ENCODE measurements at regions not wholly inside any gene's neighbourhood (a gene's known extent, or its start where the extent isn't known, plus 50 kb on each side); places are given as distances from the start of the nearest gene placed in this dataset.

DNA sequence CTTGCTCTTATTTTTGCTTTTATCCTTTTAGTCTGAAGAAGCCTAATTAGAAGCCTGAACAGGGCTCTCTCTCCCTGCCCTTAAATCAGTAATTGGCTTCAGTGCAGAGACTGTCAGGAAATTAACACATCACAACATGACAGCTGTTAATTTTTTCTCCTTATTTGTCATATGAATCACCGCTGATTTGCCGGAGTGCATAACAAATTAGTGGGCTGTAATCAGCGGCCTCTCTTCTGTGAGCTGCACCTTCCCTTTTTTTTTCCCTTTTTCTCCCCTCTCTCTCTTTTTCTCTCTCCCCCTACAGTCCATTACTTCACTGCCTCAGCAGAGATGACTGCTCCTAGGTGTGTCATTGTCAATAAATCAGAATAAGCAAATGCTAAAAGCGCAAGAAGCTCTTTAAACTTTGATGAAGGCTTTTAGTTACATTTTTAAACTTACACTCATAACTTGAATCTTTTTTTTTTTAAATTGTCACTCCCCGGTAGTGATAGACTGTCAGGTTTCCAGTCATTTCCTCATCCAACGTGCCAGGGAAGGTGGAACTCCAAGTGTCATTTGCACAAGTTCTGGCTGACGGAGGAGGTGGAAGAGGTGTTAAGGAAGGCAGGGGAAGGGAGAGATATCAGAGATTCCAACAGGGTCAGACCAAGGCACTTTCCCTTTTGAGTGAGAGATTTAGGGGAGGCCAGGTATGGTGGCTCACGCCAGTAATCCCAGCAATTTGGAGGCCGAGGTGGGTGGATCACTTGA lies 197.1 kb upstream of the TSHZ3 start:
- Histone ChIP-seq H3K4me3 (ENCODE audit: insufficient read depth, low read depth, low read length) (no peak overlapping the region), H4K91ac (ENCODE audit: insufficient read depth, low read depth, low read length) (no peak overlapping the region), H3K27ac (ENCODE audit: insufficient read depth, low read length) (no peak overlapping the region), H2BK5ac (ENCODE audit: low read depth, low read length, poor library complexity, severe bottlenecking) (no peak overlapping the region), H2BK20ac (ENCODE audit: low read depth, low read length) (no peak overlapping the region), H2AFZ (replicated peaks; ENCODE audit: low read length, poor library complexity) (no peak overlapping the region), H2BK120ac (ENCODE audit: low read depth, low read length) (no peak overlapping the region), H4K8ac (ENCODE audit: low read depth in 2 of 2, low read length in 2 of 2) (no peak overlapping the region), H3K27me3 (ENCODE audit: control insufficient read depth, insufficient read depth, low read length) (peaks cover 5% of the 10 kb centered on the region; the same call in 1 of the 2 replicates), H3K4me1 (ENCODE audit: control insufficient read depth, insufficient read depth, low read length) (no peaks in the 10 kb centered on the region), H3K79me1 (ENCODE audit: low read depth in 1 of 2, low read length in 2 of 2) (no peaks in the 10 kb centered on the region), H3K9me1 (ENCODE audit: insufficient read depth, low read length) (no peaks in the 10 kb centered on the region), H3K56ac (ENCODE audit: extremely low read depth, insufficient read depth, low read length) (no peak overlapping the region), H3K4me2 (ENCODE audit: low read depth, low read length) (no peak overlapping the region), H4K5ac (ENCODE audit: low read depth, low read length) (no peak overlapping the region), H4K20me1 (ENCODE audit: insufficient read depth, low read length) (no peaks in the 10 kb centered on the region), H3K9me3 (ENCODE audit: control insufficient read depth, insufficient read depth, low read length) (no peaks in the 10 kb centered on the region), H3K4ac (ENCODE audit: low read depth, low read length) (no peak overlapping the region), H3K9ac (ENCODE audit: low read depth, low read length) (no peak overlapping the region), H3K23ac (ENCODE audit: low read depth, low read length) (no peak overlapping the region), H2AK5ac (ENCODE audit: low read depth, low read length) (no peak overlapping the region), H3K36me3 (ENCODE audit: control insufficient read depth, insufficient read depth, low read length) (no peaks in the 10 kb centered on the region), H2BK15ac (ENCODE audit: low read depth, low read length) (no peak overlapping the region), H3K14ac (replicated peaks; ENCODE audit: low read depth, low read length) (no peak overlapping the region), H3K18ac (ENCODE audit: low read depth, low read length) (no peak overlapping the region), H2AK9ac (replicated peaks; ENCODE audit: low read depth, low read length, poor library complexity) (no peak overlapping the region)
- in situ Hi-C loops (cut with MboI; ENCODE audit: low sequenced_read_pairs) (no loop called here), intact Hi-C loops (cut with micrococcal nuclease) (loop anchor here (5.0 kb wide), 1 partner anchor 194 kb away; no protein-coding TSS in a partner anchor), dilution Hi-C loops (cut with HindIII; ENCODE audit: low sequenced_read_pairs, unreplicated experiment) (no loop called here)
- TF ChIP-seq BHLHE40 (IDR thresholded peaks at IDR 0.05; ENCODE audit: low read depth, low read length): no peak
- TF ChIP-seq NFE2L2 (IDR thresholded peaks at IDR 0.05; ENCODE audit: low read depth, low read length): no peak
- TF ChIP-seq, protein P1, sequence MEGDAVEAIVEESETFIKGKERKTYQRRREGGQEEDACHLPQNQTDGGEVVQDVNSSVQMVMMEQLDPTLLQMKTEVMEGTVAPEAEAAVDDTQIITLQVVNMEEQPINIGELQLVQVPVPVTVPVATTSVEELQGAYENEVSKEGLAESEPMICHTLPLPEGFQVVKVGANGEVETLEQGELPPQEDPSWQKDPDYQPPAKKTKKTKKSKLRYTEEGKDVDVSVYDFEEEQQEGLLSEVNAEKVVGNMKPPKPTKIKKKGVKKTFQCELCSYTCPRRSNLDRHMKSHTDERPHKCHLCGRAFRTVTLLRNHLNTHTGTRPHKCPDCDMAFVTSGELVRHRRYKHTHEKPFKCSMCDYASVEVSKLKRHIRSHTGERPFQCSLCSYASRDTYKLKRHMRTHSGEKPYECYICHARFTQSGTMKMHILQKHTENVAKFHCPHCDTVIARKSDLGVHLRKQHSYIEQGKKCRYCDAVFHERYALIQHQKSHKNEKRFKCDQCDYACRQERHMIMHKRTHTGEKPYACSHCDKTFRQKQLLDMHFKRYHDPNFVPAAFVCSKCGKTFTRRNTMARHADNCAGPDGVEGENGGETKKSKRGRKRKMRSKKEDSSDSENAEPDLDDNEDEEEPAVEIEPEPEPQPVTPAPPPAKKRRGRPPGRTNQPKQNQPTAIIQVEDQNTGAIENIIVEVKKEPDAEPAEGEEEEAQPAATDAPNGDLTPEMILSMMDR (conservative IDR thresholded peaks at IDR 0.05; ENCODE audit: low read depth, low read length): no peak
- TF ChIP-seq MXI1 (IDR thresholded peaks at IDR 0.05; ENCODE audit: borderline replicate concordance, low read depth, low read length): no peak
- TF ChIP-seq CEBPB (IDR thresholded peaks at IDR 0.05; ENCODE audit: low read depth, low read length): no peak
- no peak for TF ChIP-seq RAD21 (IDR thresholded peaks at IDR 0.05; ENCODE audit: low read length)
- no TSS peak for BruUV-seq (replicated peaks)
- WGBS, 2 experiments (ENCODE audit: extremely low coverage in 2 of 2, insufficient read length in 1 of 2): 70% methylated on average over 2 of the region's 9 CpGs; no CpG with 5 or more reads in 1 of the 2 experiments
- DNase-seq (no peak), ATAC-seq (ENCODE audit: low read depth) (no peak)
- POLR2A ChIA-PET (ENCODE audit: unreplicated experiment): no interaction called here
- CTCF ChIA-PET: no interaction called here

Data from IMR-90 (cell line).